GM23338 (cell line): ENCODE measurements at regions not wholly inside any gene's neighbourhood (a gene's known extent, or its start where the extent isn't known, plus 50 kb on each side); places are given as distances from the start of the nearest gene placed in this dataset.

Experiments used
- ATAC-seq: fragments of 200-7000 bp; cut with Tn5 transposase; 3 replicates; pipeline ENCODE4 v1.9.1; 2020
- DNase-seq: peaks from one replicate; pipeline ENCODE4 v3.0.0-alpha.2; 2015; ENCODE audit warnings: low spot score
- H2AFZ ChIP-seq: fragments of 200-600 bp; sonication (generic); 2 replicates; pipeline ENCODE4 v1.8.0; 2016; ENCODE audit warnings: antibody characterized with exemption, mild to moderate bottlenecking, moderate library complexity
- H3F3A ChIP-seq: fragments of 200-600 bp; sonication (generic); replicated peaks from 2 replicates; pipeline ENCODE4 v1.8.0; 2017; ENCODE audit warnings: antibody characterized with exemption, mixed run types, low read depth
- H3K27ac ChIP-seq: fragments of 200-600 bp; sonication (generic); 2 replicates; pipeline ENCODE4 v1.6.1; 2016; ENCODE audit warnings: low read depth
- H3K27me3 ChIP-seq: fragments of 200-600 bp; sonication (generic); 2 replicates; pipeline ENCODE4 v1.8.0; 2016; ENCODE audit warnings: mild to moderate bottlenecking, mixed run types, moderate library complexity; ENCODE audit not compliant: insufficient read depth
- H3K36me3 ChIP-seq: fragments of 200-600 bp; sonication (generic); 2 replicates; pipeline ENCODE4 v1.8.0; 2016; ENCODE audit warnings: mild to moderate bottlenecking; ENCODE audit not compliant: insufficient read depth
- H3K4me1 ChIP-seq: fragments of 200-600 bp; sonication (generic); 2 replicates; pipeline ENCODE4 v1.8.0; 2016; ENCODE audit warnings: mild to moderate bottlenecking, moderate library complexity; ENCODE audit not compliant: insufficient read depth
- H3K4me2 ChIP-seq: fragments of 200-600 bp; sonication (generic); 2 replicates; pipeline ENCODE4 v1.7.1; 2017; ENCODE audit warnings: mixed run types
- H3K4me3 ChIP-seq: fragments of 200-600 bp; sonication (generic); 2 replicates; pipeline ENCODE4 v1.6.1; 2016; ENCODE audit warnings: mixed run types
- H3K79me2 ChIP-seq: fragments of 200-600 bp; sonication (generic); replicated peaks from 2 replicates; pipeline ENCODE4 v1.8.0; 2017; ENCODE audit warnings: mild to moderate bottlenecking; ENCODE audit not compliant: insufficient read depth
- H3K9me2 ChIP-seq: fragments of 200-600 bp; sonication (generic); 2 replicates; pipeline ENCODE4 v1.8.0; 2017; ENCODE audit not compliant: insufficient read depth
- H4K20me1 ChIP-seq: fragments of 200-600 bp; sonication (generic); replicated peaks from 2 replicates; pipeline ENCODE4 v1.8.0; 2017; ENCODE audit warnings: mild to moderate bottlenecking; ENCODE audit not compliant: insufficient read depth
- H3K27ac Mint-ChIP-seq: 2 replicates; pipeline ENCODE4 v1.8.0; 2020; ENCODE audit warnings: inconsistent platforms, mild to moderate bottlenecking, moderate library complexity, mixed read lengths
- H3K27me3 Mint-ChIP-seq: 3 replicates; pipeline ENCODE4 v1.8.0; 2022; ENCODE audit warnings: low read depth, mild to moderate bottlenecking, moderate library complexity, mixed read lengths, inconsistent platforms; ENCODE audit not compliant: insufficient read depth, poor library complexity
- H3K36me3 Mint-ChIP-seq: 3 replicates; pipeline ENCODE4 v1.8.0; 2021; ENCODE audit warnings: low read depth, mild to moderate bottlenecking, inconsistent platforms, moderate library complexity, mixed read lengths
- H3K4me1 Mint-ChIP-seq: 3 replicates; pipeline ENCODE4 v1.8.0; 2020; ENCODE audit warnings: mild to moderate bottlenecking, inconsistent platforms, mixed read lengths
- H3K4me3 Mint-ChIP-seq: 3 replicates; pipeline ENCODE4 v1.8.0; 2021; ENCODE audit warnings: moderate library complexity, mild to moderate bottlenecking, inconsistent platforms, mixed read lengths
- H3K9me3 Mint-ChIP-seq: 3 replicates; pipeline ENCODE4 v1.8.0; 2020; ENCODE audit warnings: moderate library complexity, mild to moderate bottlenecking, inconsistent platforms, mixed read lengths
- CREB1 ChIP-seq: fragments of 250-450 bp; sonication (Bioruptor Pico); IDR thresholded peaks from 2 replicates; pipeline ENCODE4 v1.5.0; 2020; ENCODE audit warnings: low read depth, mild to moderate bottlenecking, moderate library complexity
- EZH2 ChIP-seq: fragments of 200-600 bp; sonication (generic); IDR thresholded peaks from one replicate; pipeline ENCODE4 v1.8.0; 2017; ENCODE audit warnings: antibody characterized with exemption, mild to moderate bottlenecking, low read depth; ENCODE audit not compliant: unreplicated experiment
- EZH2phosphoT487 ChIP-seq: fragments of 200-600 bp; sonication (generic); IDR thresholded peaks from one replicate; pipeline ENCODE4 v1.8.1; 2018; ENCODE audit warnings: antibody characterized with exemption; ENCODE audit not compliant: unreplicated experiment
- JUNB ChIP-seq: IDR thresholded peaks from one replicate; pipeline ENCODE4 v1.6.1; 2016; ENCODE audit warnings: antibody characterized with exemption; ENCODE audit not compliant: unreplicated experiment
- NANOG ChIP-seq: IDR thresholded peaks from 2 replicates; pipeline ENCODE4 v1.6.1; 2016; ENCODE audit warnings: antibody characterized with exemption, borderline replicate concordance
- POLR2AphosphoS5 ChIP-seq: IDR thresholded peaks from 2 replicates; pipeline ENCODE4 v1.6.1; 2016; ENCODE audit warnings: antibody characterized with exemption, low read depth
- STAT1 ChIP-seq: IDR thresholded peaks from one replicate; pipeline ENCODE4 v1.6.1; 2016; ENCODE audit warnings: antibody characterized with exemption; ENCODE audit not compliant: unreplicated experiment
- ZNF114 ChIP-seq: fragments of 250-450 bp; sonication (Bioruptor Pico); IDR thresholded peaks from 2 replicates; pipeline ENCODE4 v1.5.0; 2020; ENCODE audit warnings: mild to moderate bottlenecking, moderate library complexity
- ZNF331 ChIP-seq: fragments of 250-450 bp; sonication (Bioruptor Pico); IDR thresholded peaks from 2 replicates; pipeline ENCODE4 v1.5.0; 2020; ENCODE audit warnings: low read depth, mild to moderate bottlenecking, moderate library complexity
- TF ChIP-seq, protein P1 (sequence below): fragments of 250-450 bp; sonication (Bioruptor Pico); IDR thresholded peaks from 2 replicates; pipeline ENCODE4 v1.5.0; 2020; ENCODE audit warnings: mild to moderate bottlenecking, moderate library complexity
- TF ChIP-seq, protein P2 (sequence below), 2 experiments: fragments of 200-600 bp in 1 of 2; sonication (generic) in 1 of 2; conservative IDR thresholded peaks; 2 replicates each; pipeline versions ENCODE4 v1.5.1 to v1.6.1; 2016 to 2017; ENCODE audit warnings: antibody characterized with exemption in 2 of 2, low read depth in 2 of 2, mild to moderate bottlenecking in 2 of 2, moderate library complexity in 1 of 2
- TF ChIP-seq, protein P3 (sequence below): IDR thresholded peaks from one replicate; pipeline ENCODE4 v1.6.1; 2018; ENCODE audit warnings: antibody characterized with exemption; ENCODE audit not compliant: unreplicated experiment

DNA sequence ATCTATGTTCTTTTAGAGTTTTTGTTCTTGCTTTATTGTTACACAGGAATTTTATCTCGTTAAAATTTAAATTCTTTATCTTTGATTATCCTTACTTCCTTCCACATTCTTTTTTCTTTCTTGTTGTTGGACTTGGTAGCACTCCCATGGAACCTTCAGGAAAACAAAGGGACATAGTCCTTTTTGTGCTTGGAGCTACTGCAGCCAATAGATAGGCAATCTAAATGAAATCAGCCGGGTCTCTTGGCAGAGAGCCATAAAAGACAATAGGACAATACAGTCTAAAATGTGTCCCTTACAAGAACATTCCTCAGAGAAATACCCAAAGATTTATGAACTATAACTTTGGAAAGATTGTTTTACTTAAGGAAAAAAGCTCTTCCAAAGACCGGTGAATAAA, 548.1 kb upstream of the C9orf72 start:
- peaks cover 13% of the 10 kb centered on the region; the same call in 2 of the 3 replicates for H3K4me1 Mint-ChIP-seq
- H3K36me3 Mint-ChIP-seq = no peaks in the 10 kb centered on the region
- no peak overlapping the region for H3K27ac Mint-ChIP-seq
- TF ChIP-seq ZNF114 (CRISPR knock-in tag) (no peak), EZH2 (no peak), NANOG (no peak), EZH2phosphoT487 (no peak), POLR2AphosphoS5 (no peak), ZNF331 (no peak), STAT1 (no peak), CREB1 (no peak), JUNB (no peak)
- TF ChIP-seq, protein P1, sequence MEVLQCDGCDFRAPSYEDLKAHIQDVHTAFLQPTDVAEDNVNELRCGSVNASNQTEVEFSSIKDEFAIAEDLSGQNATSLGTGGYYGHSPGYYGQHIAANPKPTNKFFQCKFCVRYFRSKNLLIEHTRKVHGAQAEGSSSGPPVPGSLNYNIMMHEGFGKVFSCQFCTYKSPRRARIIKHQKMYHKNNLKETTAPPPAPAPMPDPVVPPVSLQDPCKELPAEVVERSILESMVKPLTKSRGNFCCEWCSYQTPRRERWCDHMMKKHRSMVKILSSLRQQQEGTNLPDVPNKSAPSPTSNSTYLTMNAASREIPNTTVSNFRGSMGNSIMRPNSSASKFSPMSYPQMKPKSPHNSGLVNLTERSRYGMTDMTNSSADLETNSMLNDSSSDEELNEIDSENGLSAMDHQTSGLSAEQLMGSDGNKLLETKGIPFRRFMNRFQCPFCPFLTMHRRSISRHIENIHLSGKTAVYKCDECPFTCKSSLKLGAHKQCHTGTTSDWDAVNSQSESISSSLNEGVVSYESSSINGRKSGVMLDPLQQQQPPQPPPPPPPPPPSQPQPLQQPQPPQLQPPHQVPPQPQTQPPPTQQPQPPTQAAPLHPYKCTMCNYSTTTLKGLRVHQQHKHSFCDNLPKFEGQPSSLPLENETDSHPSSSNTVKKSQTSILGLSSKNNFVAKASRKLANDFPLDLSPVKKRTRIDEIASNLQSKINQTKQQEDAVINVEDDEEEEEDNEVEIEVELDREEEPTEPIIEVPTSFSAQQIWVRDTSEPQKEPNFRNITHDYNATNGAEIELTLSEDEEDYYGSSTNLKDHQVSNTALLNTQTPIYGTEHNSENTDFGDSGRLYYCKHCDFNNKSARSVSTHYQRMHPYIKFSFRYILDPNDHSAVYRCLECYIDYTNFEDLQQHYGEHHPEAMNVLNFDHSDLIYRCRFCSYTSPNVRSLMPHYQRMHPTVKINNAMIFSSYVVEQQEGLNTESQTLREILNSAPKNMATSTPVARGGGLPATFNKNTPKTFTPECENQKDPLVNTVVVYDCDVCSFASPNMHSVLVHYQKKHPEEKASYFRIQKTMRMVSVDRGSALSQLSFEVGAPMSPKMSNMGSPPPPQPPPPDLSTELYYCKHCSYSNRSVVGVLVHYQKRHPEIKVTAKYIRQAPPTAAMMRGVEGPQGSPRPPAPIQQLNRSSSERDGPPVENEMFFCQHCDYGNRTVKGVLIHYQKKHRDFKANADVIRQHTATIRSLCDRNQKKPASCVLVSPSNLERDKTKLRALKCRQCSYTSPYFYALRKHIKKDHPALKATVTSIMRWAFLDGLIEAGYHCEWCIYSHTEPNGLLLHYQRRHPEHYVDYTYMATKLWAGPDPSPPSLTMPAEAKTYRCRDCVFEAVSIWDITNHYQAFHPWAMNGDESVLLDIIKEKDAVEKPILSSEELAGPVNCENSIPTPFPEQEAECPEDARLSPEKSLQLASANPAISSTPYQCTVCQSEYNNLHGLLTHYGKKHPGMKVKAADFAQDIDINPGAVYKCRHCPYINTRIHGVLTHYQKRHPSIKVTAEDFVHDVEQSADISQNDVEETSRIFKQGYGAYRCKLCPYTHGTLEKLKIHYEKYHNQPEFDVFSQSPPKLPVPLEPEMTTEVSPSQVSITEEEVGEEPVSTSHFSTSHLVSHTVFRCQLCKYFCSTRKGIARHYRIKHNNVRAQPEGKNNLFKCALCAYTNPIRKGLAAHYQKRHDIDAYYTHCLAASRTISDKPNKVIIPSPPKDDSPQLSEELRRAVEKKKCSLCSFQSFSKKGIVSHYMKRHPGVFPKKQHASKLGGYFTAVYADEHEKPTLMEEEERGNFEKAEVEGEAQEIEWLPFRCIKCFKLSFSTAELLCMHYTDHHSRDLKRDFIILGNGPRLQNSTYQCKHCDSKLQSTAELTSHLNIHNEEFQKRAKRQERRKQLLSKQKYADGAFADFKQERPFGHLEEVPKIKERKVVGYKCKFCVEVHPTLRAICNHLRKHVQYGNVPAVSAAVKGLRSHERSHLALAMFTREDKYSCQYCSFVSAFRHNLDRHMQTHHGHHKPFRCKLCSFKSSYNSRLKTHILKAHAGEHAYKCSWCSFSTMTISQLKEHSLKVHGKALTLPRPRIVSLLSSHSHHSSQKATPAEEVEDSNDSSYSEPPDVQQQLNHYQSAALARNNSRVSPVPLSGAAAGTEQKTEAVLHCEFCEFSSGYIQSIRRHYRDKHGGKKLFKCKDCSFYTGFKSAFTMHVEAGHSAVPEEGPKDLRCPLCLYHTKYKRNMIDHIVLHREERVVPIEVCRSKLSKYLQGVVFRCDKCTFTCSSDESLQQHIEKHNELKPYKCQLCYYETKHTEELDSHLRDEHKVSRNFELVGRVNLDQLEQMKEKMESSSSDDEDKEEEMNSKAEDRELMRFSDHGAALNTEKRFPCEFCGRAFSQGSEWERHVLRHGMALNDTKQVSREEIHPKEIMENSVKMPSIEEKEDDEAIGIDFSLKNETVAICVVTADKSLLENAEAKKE (CRISPR knock-in tag) = no peak
- TF ChIP-seq, protein P2, sequence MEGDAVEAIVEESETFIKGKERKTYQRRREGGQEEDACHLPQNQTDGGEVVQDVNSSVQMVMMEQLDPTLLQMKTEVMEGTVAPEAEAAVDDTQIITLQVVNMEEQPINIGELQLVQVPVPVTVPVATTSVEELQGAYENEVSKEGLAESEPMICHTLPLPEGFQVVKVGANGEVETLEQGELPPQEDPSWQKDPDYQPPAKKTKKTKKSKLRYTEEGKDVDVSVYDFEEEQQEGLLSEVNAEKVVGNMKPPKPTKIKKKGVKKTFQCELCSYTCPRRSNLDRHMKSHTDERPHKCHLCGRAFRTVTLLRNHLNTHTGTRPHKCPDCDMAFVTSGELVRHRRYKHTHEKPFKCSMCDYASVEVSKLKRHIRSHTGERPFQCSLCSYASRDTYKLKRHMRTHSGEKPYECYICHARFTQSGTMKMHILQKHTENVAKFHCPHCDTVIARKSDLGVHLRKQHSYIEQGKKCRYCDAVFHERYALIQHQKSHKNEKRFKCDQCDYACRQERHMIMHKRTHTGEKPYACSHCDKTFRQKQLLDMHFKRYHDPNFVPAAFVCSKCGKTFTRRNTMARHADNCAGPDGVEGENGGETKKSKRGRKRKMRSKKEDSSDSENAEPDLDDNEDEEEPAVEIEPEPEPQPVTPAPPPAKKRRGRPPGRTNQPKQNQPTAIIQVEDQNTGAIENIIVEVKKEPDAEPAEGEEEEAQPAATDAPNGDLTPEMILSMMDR (conservative IDR thresholded peaks at IDR 0.05; ENCODE audit: low read depth in 2 of 2) = no peak
- TF ChIP-seq, protein P3, sequence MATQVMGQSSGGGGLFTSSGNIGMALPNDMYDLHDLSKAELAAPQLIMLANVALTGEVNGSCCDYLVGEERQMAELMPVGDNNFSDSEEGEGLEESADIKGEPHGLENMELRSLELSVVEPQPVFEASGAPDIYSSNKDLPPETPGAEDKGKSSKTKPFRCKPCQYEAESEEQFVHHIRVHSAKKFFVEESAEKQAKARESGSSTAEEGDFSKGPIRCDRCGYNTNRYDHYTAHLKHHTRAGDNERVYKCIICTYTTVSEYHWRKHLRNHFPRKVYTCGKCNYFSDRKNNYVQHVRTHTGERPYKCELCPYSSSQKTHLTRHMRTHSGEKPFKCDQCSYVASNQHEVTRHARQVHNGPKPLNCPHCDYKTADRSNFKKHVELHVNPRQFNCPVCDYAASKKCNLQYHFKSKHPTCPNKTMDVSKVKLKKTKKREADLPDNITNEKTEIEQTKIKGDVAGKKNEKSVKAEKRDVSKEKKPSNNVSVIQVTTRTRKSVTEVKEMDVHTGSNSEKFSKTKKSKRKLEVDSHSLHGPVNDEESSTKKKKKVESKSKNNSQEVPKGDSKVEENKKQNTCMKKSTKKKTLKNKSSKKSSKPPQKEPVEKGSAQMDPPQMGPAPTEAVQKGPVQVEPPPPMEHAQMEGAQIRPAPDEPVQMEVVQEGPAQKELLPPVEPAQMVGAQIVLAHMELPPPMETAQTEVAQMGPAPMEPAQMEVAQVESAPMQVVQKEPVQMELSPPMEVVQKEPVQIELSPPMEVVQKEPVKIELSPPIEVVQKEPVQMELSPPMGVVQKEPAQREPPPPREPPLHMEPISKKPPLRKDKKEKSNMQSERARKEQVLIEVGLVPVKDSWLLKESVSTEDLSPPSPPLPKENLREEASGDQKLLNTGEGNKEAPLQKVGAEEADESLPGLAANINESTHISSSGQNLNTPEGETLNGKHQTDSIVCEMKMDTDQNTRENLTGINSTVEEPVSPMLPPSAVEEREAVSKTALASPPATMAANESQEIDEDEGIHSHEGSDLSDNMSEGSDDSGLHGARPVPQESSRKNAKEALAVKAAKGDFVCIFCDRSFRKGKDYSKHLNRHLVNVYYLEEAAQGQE = no peak
- H3K9me3 Mint-ChIP-seq = no peaks in the 10 kb centered on the region
- Histone ChIP-seq H3K36me3 (no peaks in the 10 kb centered on the region), H3K4me2 (no peak overlapping the region), H3K9me2 (no peaks in the 10 kb centered on the region), H3K27me3 (no peaks in the 10 kb centered on the region), H4K20me1 (no peaks in the 10 kb centered on the region), H3K4me1 (0 out of 2 replicates have a peak, but pooled peaks cover 11% of the 10 kb centered on the region), H2AFZ (no peak overlapping the region), H3F3A (no peaks in the 10 kb centered on the region), H3K79me2 (no peaks in the 10 kb centered on the region), H3K27ac (no peak overlapping the region), H3K4me3 (no peak overlapping the region)
- H3K4me3 Mint-ChIP-seq = no peak overlapping the region
- H3K27me3 Mint-ChIP-seq = no peaks in the 10 kb centered on the region
- ATAC-seq = no peak
- no peak for DNase-seq
